ENCODE measurements at regions not wholly inside any gene's neighbourhood (a gene's known extent, or its start where the extent isn't known, plus 50 kb on each side); places are given as distances from the start of the nearest gene placed in this dataset.
"Not testable (repeated sequence)": the region's sequence is repeated elsewhere in the genome, so short reads cannot be mapped to it uniquely, and the experiment has no call there.

- not testable (repeated sequence) for TF ChIP-seq ZNF274 (IDR thresholded peaks at IDR 0.05; ENCODE audit: low read depth, low read length); YY1 (IDR thresholded peaks at IDR 0.05; ENCODE audit: insufficient read depth, insufficient read length)
Observed at GRCh38 chr16:5282152-5282551, 184.6 kb upstream of the EEF2KMT start.
